GM21423 (cell line): ENCODE measurements at regions not wholly inside any gene's neighbourhood (a gene's known extent, or its start where the extent isn't known, plus 50 kb on each side); places are given as distances from the start of the nearest gene placed in this dataset.

Source experiments
- ATAC-seq: cut with Tn5 transposase; IDR thresholded peaks from one replicate; pipeline ENCODE4 v1.9.1; 2021; ENCODE audit warnings: mild to moderate bottlenecking, moderate library complexity; ENCODE audit not compliant: unreplicated experiment

GRCh38 chr15:77823736-77824135 lies 191.0 kb upstream of the LINGO1 start:
- no peak for ATAC-seq

GRCh38 chr15:77822631-77823230 lies 190.0 kb upstream of the LINGO1 start:
- ATAC-seq: no peak

- no peak for ATAC-seq
Measured at GRCh38 chr15:77821959-77822256, 189.2 kb upstream of the LINGO1 start.

GRCh38 chr15:77821188-77821958 lies 188.7 kb upstream of the LINGO1 start:
- ATAC-seq: no peak

- no peak for ATAC-seq
Measured at GRCh38 chr15:77819851-77820728, 187.4 kb upstream of the LINGO1 start.

- ATAC-seq: no peak
Measured at GRCh38 chr15:77819048-77819850, 186.5 kb upstream of the LINGO1 start.

GRCh38 chr15:77818484-77819047 lies 185.9 kb upstream of the LINGO1 start:
- no peak for ATAC-seq

- ATAC-seq: no peak
Measured at GRCh38 chr15:77817434-77817833, 184.7 kb upstream of the LINGO1 start.

GRCh38 chr15:77816983-77817382 lies 184.3 kb upstream of the LINGO1 start:
- ATAC-seq: no peak

GRCh38 chr15:77815015-77815414 lies 182.3 kb upstream of the LINGO1 start:
- ATAC-seq: no peak

GRCh38 chr15:77812664-77813063 lies 180.0 kb upstream of the LINGO1 start:
- ATAC-seq: no peak

GRCh38 chr15:77811270-77811669 lies 178.6 kb upstream of the LINGO1 start:
- ATAC-seq: no peak

- ATAC-seq: no peak
Measured at GRCh38 chr15:77810130-77810571, 177.4 kb upstream of the LINGO1 start.

GRCh38 chr15:77808581-77809177 lies 176.0 kb upstream of the LINGO1 start:
- ATAC-seq: no peak

GRCh38 chr15:77808075-77808474 lies 175.4 kb upstream of the LINGO1 start:
- ATAC-seq: no peak

GRCh38 chr15:77807611-77808010 lies 174.9 kb upstream of the LINGO1 start:
- no peak for ATAC-seq

GRCh38 chr15:77807115-77807514 lies 174.4 kb upstream of the LINGO1 start:
- no peak for ATAC-seq

- no peak for ATAC-seq
Measured at GRCh38 chr15:77804210-77804609, 171.5 kb upstream of the LINGO1 start.

- no peak for ATAC-seq
Measured at GRCh38 chr15:77803487-77803886, 170.8 kb upstream of the LINGO1 start.

GRCh38 chr15:77800305-77800704 lies 167.6 kb upstream of the LINGO1 start:
- ATAC-seq: no peak
